ENCODE measurements at regions not wholly inside any gene's neighbourhood (a gene's known extent, or its start where the extent isn't known, plus 50 kb on each side); places are given as distances from the start of the nearest gene placed in this dataset.

DNA sequence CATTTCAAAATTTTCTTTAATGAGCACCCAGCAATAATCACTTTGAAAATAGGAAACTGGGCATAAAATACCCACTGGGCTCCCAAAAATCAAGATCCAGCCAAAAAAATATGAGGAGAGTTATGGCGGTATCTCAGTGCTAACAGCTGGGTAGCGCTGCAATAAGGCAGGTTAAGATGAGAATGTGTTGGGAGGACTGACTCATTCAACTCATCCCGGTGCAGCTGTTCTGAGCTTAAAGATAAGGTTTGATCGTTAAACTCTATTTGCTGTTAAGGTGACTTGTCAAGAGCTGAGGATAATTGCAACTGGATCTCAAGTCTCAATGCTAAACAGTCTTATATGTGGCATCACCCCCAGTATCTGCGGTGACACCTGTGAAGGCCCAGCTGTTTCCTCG is 507.7 kb downstream of the EPM2A start:
- Histone ChIP-seq H2AFZ (ENCODE audit: low read length) (no peak overlapping the region), H3K4me3 (ENCODE audit: low read length) (no peak overlapping the region), H3K27ac (ENCODE audit: low read length) (no peak overlapping the region), H3K4me1 (ENCODE audit: low read length) (no peaks in the 10 kb centered on the region), H3K36me3 (replicated peaks; ENCODE audit: insufficient read depth, low read length) (no peaks in the 10 kb centered on the region), H3K4me2 (ENCODE audit: low read depth, low read length) (no peak overlapping the region), H3F3A (ENCODE audit: insufficient read depth, low read length) (no peaks in the 10 kb centered on the region), H3K9me3 (replicated peaks; ENCODE audit: insufficient read depth, low read length) (no peaks in the 10 kb centered on the region), H3K9me2 (replicated peaks; ENCODE audit: insufficient read depth, low read length) (no peaks in the 10 kb centered on the region), H3K27me3 (replicated peaks; ENCODE audit: insufficient read depth, low read length) (no peaks in the 10 kb centered on the region), H4K20me1 (ENCODE audit: insufficient read depth, low read length) (no peaks in the 10 kb centered on the region), H3K9ac (ENCODE audit: low read length) (no peak overlapping the region), H3K79me2 (ENCODE audit: low read length) (no peaks in the 10 kb centered on the region)
- no peak for DNase-seq
- TF ChIP-seq EZH2phosphoT487 (IDR thresholded peaks at IDR 0.05; ENCODE audit: low read length) (no peak), EZH2 (optimal IDR thresholded peaks at IDR 0.05; ENCODE audit: low read depth, low read length) (no peak)
- TF ChIP-seq, protein P1, sequence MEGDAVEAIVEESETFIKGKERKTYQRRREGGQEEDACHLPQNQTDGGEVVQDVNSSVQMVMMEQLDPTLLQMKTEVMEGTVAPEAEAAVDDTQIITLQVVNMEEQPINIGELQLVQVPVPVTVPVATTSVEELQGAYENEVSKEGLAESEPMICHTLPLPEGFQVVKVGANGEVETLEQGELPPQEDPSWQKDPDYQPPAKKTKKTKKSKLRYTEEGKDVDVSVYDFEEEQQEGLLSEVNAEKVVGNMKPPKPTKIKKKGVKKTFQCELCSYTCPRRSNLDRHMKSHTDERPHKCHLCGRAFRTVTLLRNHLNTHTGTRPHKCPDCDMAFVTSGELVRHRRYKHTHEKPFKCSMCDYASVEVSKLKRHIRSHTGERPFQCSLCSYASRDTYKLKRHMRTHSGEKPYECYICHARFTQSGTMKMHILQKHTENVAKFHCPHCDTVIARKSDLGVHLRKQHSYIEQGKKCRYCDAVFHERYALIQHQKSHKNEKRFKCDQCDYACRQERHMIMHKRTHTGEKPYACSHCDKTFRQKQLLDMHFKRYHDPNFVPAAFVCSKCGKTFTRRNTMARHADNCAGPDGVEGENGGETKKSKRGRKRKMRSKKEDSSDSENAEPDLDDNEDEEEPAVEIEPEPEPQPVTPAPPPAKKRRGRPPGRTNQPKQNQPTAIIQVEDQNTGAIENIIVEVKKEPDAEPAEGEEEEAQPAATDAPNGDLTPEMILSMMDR (IDR thresholded peaks at IDR 0.05; ENCODE audit: low read length) = no peak

DNA sequence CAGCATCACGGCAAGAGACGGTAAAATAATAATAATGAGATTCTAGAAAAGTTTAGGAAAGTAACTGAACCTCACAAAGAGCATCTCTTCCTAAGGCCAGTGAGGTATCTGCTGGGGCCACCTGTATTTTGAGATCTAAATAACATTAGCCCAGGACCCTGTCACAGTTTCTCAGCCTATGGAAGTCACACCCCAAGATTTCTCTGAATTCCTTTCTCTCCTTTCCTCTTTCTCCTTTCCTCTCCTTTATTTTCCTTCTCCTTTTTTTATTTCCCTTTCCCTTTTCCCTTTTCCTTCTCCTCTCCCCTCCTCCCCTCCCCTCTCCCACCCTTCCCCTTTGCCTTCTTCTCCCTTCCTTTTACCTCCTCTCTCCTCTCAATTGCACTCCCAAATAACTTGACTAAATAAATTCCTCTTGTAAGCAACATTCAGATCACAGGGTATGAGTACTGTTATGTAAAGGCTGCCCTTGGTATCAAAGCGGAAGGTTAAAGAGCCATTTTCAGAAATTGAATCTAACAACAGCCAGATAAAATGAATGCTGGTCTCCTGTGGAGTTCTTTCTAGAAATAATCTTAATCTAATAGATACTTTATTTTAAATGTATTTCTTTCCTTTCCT is 506.2 kb downstream of the EPM2A start:
- no peak overlapping the region for H2AFZ ChIP-seq (ENCODE audit: low read length)
- DNase-seq = no peak
- no peak overlapping the region for H3K27ac ChIP-seq (ENCODE audit: low read length)
- H3K79me2 ChIP-seq (ENCODE audit: low read length) = no peaks in the 10 kb centered on the region
- H3K4me3 ChIP-seq (ENCODE audit: low read length) = no peak overlapping the region
- no peak overlapping the region for H3K9ac ChIP-seq (ENCODE audit: low read length)
- H3F3A ChIP-seq (ENCODE audit: insufficient read depth, low read length) = no peaks in the 10 kb centered on the region
- H3K36me3 ChIP-seq (replicated peaks; ENCODE audit: insufficient read depth, low read length) = no peaks in the 10 kb centered on the region
- H3K4me1 ChIP-seq (ENCODE audit: low read length) = no peaks in the 10 kb centered on the region
- H3K27me3 ChIP-seq (replicated peaks; ENCODE audit: insufficient read depth, low read length) = no peaks in the 10 kb centered on the region
- no peak for TF ChIP-seq EZH2phosphoT487 (IDR thresholded peaks at IDR 0.05; ENCODE audit: low read length)
- TF ChIP-seq EZH2 (optimal IDR thresholded peaks at IDR 0.05; ENCODE audit: low read depth, low read length) = no peak
- TF ChIP-seq, protein P1 (IDR thresholded peaks at IDR 0.05; ENCODE audit: low read length) = no peak
- no peak overlapping the region for H3K4me2 ChIP-seq (ENCODE audit: low read depth, low read length)
- H3K9me2 ChIP-seq (replicated peaks; ENCODE audit: insufficient read depth, low read length) = no peaks in the 10 kb centered on the region
- no peaks in the 10 kb centered on the region for H3K9me3 ChIP-seq (replicated peaks; ENCODE audit: insufficient read depth, low read length)
- H4K20me1 ChIP-seq (ENCODE audit: insufficient read depth, low read length) = no peaks in the 10 kb centered on the region

DNA sequence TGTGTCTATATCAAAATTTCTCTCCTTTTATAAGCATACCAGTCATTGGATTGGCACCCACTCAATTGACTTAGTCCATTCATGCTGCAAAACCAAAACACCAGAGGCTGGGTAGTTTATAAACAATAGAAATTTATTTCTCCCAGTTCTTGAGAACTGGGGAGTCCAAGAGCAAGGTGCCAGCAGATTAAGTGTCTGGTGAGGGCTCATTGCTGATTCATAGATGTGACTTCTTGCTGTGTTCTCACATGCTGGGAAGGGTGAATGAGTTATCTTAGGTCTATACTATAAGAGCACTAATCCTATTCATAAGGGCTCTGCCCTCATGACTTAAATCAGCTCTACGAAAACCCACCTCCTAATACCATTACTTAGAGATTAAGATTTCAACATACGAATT is 501.4 kb downstream of the EPM2A start:
- H3K27ac ChIP-seq (ENCODE audit: low read length) = no peak overlapping the region
- TF ChIP-seq EZH2phosphoT487 (IDR thresholded peaks at IDR 0.05; ENCODE audit: low read length) (no peak), EZH2 (optimal IDR thresholded peaks at IDR 0.05; ENCODE audit: low read depth, low read length) (no peak)
- TF ChIP-seq, protein P1 (IDR thresholded peaks at IDR 0.05; ENCODE audit: low read length) = no peak
- H2AFZ ChIP-seq (ENCODE audit: low read length) = no peak overlapping the region
- no peaks in the 10 kb centered on the region for H3K79me2 ChIP-seq (ENCODE audit: low read length)
- no peak overlapping the region for H3K4me2 ChIP-seq (ENCODE audit: low read depth, low read length)
- H3K27me3 ChIP-seq (replicated peaks; ENCODE audit: insufficient read depth, low read length) = no peaks in the 10 kb centered on the region
- H3K9me2 ChIP-seq (replicated peaks; ENCODE audit: insufficient read depth, low read length) = no peaks in the 10 kb centered on the region
- H3K36me3 ChIP-seq (replicated peaks; ENCODE audit: insufficient read depth, low read length) = no peaks in the 10 kb centered on the region
- no peaks in the 10 kb centered on the region for H3K4me1 ChIP-seq (ENCODE audit: low read length)
- DNase-seq = no peak
- no peaks in the 10 kb centered on the region for H4K20me1 ChIP-seq (ENCODE audit: insufficient read depth, low read length)
- no peaks in the 10 kb centered on the region for H3K9me3 ChIP-seq (replicated peaks; ENCODE audit: insufficient read depth, low read length)
- no peak overlapping the region for H3K9ac ChIP-seq (ENCODE audit: low read length)
- no peak overlapping the region for H3K4me3 ChIP-seq (ENCODE audit: low read length)
- H3F3A ChIP-seq (ENCODE audit: insufficient read depth, low read length) = no peaks in the 10 kb centered on the region
